IPS-NIHi11 (cell line): ENCODE measurements at regions not wholly inside any gene's neighbourhood (a gene's known extent, or its start where the extent isn't known, plus 50 kb on each side); places are given as distances from the start of the nearest gene placed in this dataset.

ENCODE experiments used
- DNase-seq: peaks from one replicate; pipeline ENCODE4 v3.0.0; 2012; ENCODE audit warnings: mixed read lengths, low spot score

GRCh38 chr12:42963988-42964387 is 374.4 kb upstream of the PRICKLE1 start:
- no peak for DNase-seq

- no peak for DNase-seq
Measured at GRCh38 chr12:42962384-42962783, 372.8 kb upstream of the PRICKLE1 start.

GRCh38 chr12:42961395-42961794 is 371.8 kb upstream of the PRICKLE1 start:
- peak; percentile 23 for DNase-seq

- DNase-seq, result no peak
Measured at GRCh38 chr12:42960087-42960527, 370.6 kb upstream of the PRICKLE1 start.

GRCh38 chr12:42958291-42958674 is 368.7 kb upstream of the PRICKLE1 start:
- DNase-seq, result no peak

- DNase-seq, result no peak
Measured at GRCh38 chr12:42957561-42958290, 368.2 kb upstream of the PRICKLE1 start.

GRCh38 chr12:42957136-42957535 is 367.6 kb upstream of the PRICKLE1 start:
- no peak for DNase-seq

GRCh38 chr12:42953021-42953420 is 363.5 kb upstream of the PRICKLE1 start:
- no peak for DNase-seq

GRCh38 chr12:42946871-42947381 is 357.4 kb upstream of the PRICKLE1 start:
- DNase-seq, result no peak

- DNase-seq, result no peak
Measured at GRCh38 chr12:42945927-42946326, 356.4 kb upstream of the PRICKLE1 start.

- no peak for DNase-seq
Measured at GRCh38 chr12:42944516-42944915, 355.0 kb upstream of the PRICKLE1 start.

- DNase-seq, result no peak
Measured at GRCh38 chr12:42936991-42937390, 347.4 kb upstream of the PRICKLE1 start.

GRCh38 chr12:42936260-42936659 is 346.7 kb upstream of the PRICKLE1 start:
- no peak for DNase-seq

GRCh38 chr12:42935756-42936155 is 346.2 kb upstream of the PRICKLE1 start:
- DNase-seq, result no peak

GRCh38 chr12:42935090-42935489 is 345.5 kb upstream of the PRICKLE1 start:
- no peak for DNase-seq

- no peak for DNase-seq
Measured at GRCh38 chr12:42933461-42934081, 344.0 kb upstream of the PRICKLE1 start.

GRCh38 chr12:42932936-42933335 is 343.4 kb upstream of the PRICKLE1 start:
- no peak for DNase-seq

- no peak for DNase-seq
Measured at GRCh38 chr12:42926232-42926631, 336.7 kb upstream of the PRICKLE1 start.

- no peak for DNase-seq
Measured at GRCh38 chr12:42924482-42924881, 334.9 kb upstream of the PRICKLE1 start.

- no peak for DNase-seq
Measured at GRCh38 chr12:42923583-42923982, 334.0 kb upstream of the PRICKLE1 start.

GRCh38 chr12:42923156-42923555 is 333.6 kb upstream of the PRICKLE1 start:
- DNase-seq, result no peak

- DNase-seq, result no peak
Measured at GRCh38 chr12:42922505-42922850, 332.9 kb upstream of the PRICKLE1 start.

GRCh38 chr12:42921741-42922504 is 332.4 kb upstream of the PRICKLE1 start:
- DNase-seq, result no peak
